ENCODE measurements at regions not wholly inside any gene's neighbourhood (a gene's known extent, or its start where the extent isn't known, plus 50 kb on each side); places are given as distances from the start of the nearest gene placed in this dataset.

DNA sequence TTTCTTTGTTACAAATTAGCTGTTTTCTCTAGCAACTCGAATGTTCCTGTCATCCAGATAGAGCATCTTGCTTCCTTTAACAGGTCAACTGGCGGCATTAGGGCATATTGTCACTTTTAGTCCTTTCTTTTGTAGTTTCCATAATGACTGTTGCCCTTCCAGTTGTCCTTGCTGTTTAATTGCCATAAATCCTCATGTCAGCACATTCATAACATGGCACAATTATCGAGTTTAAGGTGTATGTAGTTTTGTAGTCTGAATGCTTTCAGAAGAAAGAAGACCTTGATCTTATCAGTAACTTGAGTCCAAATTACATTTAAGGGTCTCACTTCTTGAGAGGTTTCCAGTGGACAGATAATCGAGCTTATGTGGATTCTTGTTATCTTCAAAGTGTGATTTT is 161.7 kb upstream of the CDH12 start:
- TF ChIP-seq, protein P1, sequence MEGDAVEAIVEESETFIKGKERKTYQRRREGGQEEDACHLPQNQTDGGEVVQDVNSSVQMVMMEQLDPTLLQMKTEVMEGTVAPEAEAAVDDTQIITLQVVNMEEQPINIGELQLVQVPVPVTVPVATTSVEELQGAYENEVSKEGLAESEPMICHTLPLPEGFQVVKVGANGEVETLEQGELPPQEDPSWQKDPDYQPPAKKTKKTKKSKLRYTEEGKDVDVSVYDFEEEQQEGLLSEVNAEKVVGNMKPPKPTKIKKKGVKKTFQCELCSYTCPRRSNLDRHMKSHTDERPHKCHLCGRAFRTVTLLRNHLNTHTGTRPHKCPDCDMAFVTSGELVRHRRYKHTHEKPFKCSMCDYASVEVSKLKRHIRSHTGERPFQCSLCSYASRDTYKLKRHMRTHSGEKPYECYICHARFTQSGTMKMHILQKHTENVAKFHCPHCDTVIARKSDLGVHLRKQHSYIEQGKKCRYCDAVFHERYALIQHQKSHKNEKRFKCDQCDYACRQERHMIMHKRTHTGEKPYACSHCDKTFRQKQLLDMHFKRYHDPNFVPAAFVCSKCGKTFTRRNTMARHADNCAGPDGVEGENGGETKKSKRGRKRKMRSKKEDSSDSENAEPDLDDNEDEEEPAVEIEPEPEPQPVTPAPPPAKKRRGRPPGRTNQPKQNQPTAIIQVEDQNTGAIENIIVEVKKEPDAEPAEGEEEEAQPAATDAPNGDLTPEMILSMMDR (conservative IDR thresholded peaks at IDR 0.05; ENCODE audit: low read length) = no peak
- no peak overlapping the region for H3K4me3 ChIP-seq (ENCODE audit: low read length)
- DNase-seq (ENCODE audit: low read depth) = no peak

DNA sequence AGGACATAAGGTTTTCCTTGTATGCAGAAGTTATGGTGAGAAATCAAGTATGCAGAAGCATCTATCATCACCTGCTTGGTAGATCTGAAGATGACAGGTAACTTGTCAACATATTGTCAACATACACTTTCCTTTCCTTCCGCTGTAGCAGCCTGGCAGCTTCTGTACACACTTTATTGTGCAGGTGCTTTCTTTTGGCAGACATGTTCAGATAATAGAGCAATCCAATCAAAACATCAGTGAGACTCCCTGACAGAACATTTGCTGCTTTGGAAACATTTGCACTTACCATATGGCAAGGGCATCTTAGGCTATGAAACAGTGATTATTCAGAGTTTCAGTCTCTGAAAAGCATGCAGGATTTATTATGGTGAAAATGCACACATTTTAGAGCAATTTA is 161.1 kb upstream of the CDH12 start:
- no peak for DNase-seq (ENCODE audit: low read depth)
- H3K4me3 ChIP-seq (ENCODE audit: low read length) = no peak overlapping the region
- TF ChIP-seq, protein P1 (conservative IDR thresholded peaks at IDR 0.05; ENCODE audit: low read length) = no peak

GRCh38 chr5:23013395-23013998 is 160.4 kb upstream of the CDH12 start:
- no peak for DNase-seq (ENCODE audit: low read depth)
- H3K4me3 ChIP-seq (ENCODE audit: low read length) = no peak overlapping the region
- TF ChIP-seq, protein P1 (conservative IDR thresholded peaks at IDR 0.05; ENCODE audit: low read length) = no peak

DNA sequence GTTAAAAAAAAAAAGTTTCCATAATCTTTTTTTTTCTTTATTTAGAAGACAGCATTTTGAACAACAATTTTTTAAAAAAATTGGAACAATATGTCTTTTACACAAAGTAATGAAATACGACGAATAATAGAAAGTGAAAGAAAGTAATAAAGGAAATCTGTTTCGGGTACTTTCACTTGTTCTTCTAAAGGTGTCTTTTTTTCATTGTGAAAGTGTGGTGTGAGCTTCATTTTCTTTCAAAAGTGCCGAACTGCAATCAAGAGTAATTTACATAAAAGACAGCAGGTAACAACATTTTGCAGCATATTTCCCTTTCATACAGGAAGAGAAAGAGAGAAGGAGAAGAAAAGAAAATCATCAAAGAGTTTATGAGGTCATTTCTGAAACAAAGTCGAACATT is 159.7 kb upstream of the CDH12 start:
- no peak for DNase-seq (ENCODE audit: low read depth)
- TF ChIP-seq, protein P1 (conservative IDR thresholded peaks at IDR 0.05; ENCODE audit: low read length) = no peak
- H3K4me3 ChIP-seq (ENCODE audit: low read length) = no peak overlapping the region

GRCh38 chr5:23007762-23008161 is 154.6 kb upstream of the CDH12 start:
- DNase-seq (ENCODE audit: low read depth) = no peak
- H3K4me3 ChIP-seq (ENCODE audit: low read length) = no peak overlapping the region
- TF ChIP-seq, protein P1 (conservative IDR thresholded peaks at IDR 0.05; ENCODE audit: low read length) = no peak

- H3K4me3 ChIP-seq (ENCODE audit: low read length) = no peak overlapping the region
- no peak for DNase-seq (ENCODE audit: low read depth)
- TF ChIP-seq, protein P1 (conservative IDR thresholded peaks at IDR 0.05; ENCODE audit: low read length) = no peak
Observed at GRCh38 chr5:23007236-23007635, 154.1 kb upstream of the CDH12 start.

DNA sequence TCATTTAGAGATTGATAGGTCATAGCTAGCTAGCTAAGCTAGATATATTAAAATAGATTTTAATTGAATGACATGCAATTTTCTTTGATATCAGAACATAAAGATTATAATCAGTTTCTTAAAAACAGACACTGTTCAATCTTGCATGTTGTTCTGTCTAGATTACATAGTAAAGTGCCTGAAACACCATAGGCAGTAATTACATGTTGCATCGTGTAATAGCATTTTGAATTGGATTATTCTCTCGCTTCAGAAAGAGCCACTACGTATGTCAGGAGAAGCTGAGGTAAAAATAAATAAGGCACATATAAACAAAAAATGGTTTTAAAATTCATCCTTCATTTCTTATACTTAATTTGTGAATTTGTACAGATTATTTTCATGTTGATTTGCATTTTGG is 148.0 kb upstream of the CDH12 start:
- TF ChIP-seq, protein P1 (conservative IDR thresholded peaks at IDR 0.05; ENCODE audit: low read length) = no peak
- H3K4me3 ChIP-seq (ENCODE audit: low read length) = no peak overlapping the region
- DNase-seq (ENCODE audit: low read depth) = no peak

All from AG10803 (cell line).